GM19452 (cell line): ENCODE measurements at regions not wholly inside any gene's neighbourhood (a gene's known extent, or its start where the extent isn't known, plus 50 kb on each side); places are given as distances from the start of the nearest gene placed in this dataset.
"Not testable (repeated sequence)": the region's sequence is repeated elsewhere in the genome, so short reads cannot be mapped to it uniquely, and the experiment has no call there.

Experiments
- ATAC-seq: cut with Tn5 transposase; IDR thresholded peaks from one replicate; pipeline ENCODE4 v1.9.1; 2021; ENCODE audit not compliant: unreplicated experiment

DNA sequence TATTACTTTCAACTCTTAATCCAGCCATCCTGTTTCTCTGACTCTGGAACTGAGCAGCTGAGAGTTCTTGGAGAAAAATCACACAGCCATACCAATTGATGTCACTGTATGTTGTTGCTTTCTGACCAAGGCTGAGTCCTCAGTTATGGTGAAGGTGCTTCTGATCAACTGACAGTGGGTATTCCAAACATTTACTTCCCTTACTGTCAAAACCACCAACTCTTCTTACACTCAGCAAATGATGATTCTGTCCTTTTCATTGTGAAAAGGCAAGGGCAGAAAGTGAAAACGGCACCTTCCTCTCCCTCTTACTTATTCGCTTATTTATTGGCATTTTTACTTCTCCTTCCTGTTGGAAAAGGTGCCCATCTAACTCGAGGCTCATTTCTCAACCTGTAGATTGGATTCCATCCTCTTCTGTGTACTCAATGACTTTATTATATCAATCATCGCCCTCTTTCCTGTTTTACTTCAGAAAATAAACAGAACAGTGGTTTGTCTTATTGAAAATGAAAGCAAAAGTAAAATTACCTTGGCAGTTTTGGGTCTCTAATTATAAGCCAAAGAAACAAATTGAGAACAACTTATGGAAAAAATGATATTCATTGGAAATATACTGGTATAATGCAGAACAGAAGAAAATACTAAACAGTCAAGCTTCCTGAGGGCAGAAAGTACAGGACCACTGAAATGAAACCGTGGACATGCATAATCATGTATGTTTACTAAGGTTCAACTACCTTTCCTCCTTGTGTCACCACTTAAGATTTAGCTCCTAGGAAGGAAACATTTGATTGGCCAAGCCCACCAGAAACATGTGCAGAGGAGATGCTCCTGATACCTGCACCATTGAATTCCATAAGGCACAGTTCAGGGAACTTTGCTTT is 104.5 kb upstream of the CHD1 start:
- peak; percentile 14 for ATAC-seq

DNA sequence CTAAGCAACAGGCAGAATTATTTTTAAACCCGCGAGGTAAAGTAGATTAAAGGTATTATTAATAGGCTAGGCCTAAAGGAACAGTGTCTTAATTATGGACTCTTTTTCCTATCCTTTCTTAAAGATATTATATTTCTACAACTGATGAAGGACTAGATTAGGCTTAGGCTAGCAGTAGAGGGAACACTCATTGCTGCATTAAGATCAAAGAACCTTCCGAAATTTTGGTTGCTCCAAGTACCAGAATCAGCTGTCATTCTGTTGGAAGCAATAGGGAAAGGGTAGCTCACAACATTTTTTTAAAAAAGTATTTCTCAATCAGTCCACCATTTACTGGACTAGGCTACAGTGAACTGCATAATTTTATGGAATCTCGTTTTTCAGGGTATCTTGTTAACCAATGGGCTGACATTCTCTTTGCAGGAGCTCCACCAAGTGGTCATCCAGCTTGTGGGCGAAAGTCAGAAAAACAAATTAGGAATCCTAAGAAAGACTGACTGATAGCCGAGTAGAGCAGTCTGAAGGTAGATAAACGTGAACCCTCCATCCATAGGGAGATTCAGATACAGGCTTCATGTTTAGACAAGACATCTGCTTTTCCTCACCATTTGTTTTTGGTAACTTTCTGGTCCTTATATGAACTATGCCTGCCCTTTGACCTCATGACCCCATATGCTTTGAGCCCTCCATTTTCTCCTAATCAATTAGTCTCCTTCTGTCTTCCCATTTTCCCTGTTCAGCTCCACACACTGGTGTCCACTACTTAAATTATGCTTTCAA is 103.6 kb upstream of the CHD1 start:
- ATAC-seq: peak; percentile 38

DNA sequence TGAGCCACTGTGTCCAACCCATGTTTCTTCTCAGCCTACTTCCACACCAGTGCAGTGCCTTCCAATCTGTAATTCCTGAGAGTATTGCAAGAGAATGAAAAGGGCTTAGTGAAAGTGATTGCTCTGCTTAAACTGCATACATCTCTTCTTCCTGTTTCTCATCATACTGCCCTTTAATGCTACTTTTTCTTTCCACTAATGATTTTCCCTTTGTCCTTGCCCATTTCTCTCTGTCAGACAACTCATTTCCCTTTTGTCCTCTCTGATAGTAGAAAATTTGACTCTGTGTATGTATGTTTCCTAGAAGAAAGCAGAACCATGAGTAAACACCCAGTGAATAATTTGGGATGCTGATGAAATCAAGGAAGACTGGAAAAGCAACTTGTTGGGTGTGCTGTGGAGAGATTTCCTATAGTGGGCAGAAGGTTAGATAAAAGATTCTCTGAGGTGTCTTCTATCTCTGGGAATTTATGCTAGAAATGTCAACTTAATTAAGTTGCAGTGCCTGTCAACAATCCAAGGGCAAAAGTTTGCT is 102.2 kb upstream of the CHD1 start:
- no peak for ATAC-seq

DNA sequence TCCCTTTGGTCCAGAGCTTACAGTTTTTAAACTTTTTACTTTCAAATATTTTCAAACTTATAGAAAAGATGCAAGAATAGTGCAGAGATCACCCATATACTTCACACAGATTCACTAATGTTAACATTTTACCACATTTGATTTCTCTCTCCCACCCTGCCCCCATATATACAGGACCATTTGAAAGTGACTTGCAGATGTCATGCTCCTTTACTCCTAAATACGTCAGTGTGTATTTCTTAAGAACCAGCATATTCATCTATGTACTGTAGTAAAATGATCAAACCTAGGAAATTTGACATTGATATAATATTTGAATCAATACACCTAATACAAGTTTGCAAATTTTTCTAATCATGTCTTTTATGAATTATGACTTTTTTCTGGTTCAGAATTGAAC is 100.4 kb upstream of the CHD1 start:
- no peak for ATAC-seq

- ATAC-seq: not testable (repeated sequence)
Measured at GRCh38 chr5:99028170-99028569, 99.4 kb upstream of the CHD1 start.

DNA sequence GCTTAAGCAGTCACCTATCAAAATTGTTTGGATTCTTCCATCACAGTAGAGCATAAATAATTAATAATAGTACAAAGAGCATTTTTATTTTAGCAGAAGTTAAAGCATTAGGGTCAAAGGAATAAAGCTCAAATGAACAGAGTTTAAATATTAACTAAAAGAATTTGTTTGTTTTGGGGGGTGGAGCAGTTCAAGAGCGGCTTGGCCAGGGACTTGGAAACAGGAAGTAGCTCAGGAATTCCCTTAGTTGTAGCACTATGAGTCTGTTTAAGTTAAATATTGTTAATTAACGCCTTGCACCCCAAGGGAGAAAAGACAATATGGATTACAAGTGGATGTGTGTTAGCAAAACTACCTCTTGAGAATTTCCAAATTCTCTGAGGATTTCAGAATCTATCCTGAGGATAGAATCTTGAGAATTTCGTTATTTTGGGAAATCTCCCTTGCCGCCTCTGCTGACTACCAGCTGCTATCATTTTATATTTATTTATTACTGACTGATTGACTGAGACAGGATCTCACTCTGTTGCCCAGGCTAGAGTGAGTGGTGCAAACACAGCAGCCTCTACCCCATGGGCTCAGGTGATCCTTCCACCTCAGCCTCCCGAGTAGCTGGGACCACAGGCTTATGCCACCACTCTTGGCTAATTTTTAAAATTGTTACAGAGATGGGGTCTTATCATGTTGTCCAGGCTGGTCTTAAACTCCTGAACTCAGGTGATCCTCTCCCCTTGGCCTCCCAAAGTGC is 96.7 kb upstream of the CHD1 start:
- no peak for ATAC-seq

DNA sequence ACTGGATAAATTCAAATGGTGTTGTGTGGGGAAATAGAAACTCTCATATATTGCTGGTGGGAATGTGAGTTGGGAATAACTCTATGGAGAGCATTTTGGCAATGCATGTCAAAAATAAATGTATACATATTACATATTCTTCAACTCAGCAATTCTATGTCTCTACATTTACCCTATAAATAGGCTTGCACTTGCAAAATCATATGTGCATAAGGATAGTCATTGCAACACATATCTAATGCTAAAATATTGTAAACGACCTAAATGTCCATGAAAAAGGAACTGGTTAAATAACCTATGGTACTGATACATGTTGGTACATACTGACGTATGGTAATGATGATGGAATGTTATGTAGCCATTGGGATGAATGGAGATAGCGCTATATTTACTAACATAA is 94.5 kb upstream of the CHD1 start:
- no peak for ATAC-seq

DNA sequence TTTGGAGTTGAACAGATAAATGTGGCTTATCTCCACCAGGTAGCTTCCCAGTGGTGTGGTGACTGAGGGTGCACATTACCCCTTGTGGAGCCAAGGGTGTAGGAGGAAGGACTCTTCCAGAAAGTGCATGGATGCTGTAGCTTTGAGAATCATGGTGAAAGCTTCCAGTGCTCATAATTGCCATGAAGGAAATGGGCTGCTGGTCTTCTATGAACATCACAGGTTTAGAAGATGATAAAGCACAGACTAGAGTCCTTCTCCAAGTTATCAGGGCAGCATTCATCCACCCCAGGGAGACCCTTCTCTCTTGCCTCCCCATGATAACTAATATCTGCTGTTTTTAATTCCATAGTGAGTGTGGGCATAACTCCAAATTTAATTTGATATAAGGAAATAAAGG is 93.4 kb upstream of the CHD1 start:
- no peak for ATAC-seq

- ATAC-seq: no peak
Measured at GRCh38 chr5:99020698-99021048, 91.9 kb upstream of the CHD1 start.

GRCh38 chr5:99019812-99020697 is 91.2 kb upstream of the CHD1 start:
- peak; percentile 63 for ATAC-seq

DNA sequence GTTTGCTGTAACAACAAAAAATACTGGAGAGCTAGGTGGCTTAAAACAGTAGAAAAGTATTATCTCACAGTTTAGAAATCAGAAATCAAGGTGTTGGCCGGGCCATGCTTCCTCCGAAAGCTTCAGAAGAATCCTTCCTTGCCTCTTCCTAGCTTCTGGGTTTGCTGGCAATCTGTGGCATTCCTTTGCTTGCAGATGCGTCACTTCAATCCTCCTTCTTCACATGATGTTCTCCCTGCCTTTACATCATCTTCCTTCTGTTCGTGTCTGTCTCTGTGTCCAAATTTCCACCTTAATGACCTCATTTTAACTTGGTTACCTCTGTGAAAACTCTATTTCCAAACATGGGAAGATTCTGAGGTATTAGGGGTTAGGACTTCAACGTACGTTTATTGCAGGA is 90.4 kb upstream of the CHD1 start:
- no peak for ATAC-seq

- no peak for ATAC-seq
Measured at GRCh38 chr5:99010294-99010693, 81.5 kb upstream of the CHD1 start.

DNA sequence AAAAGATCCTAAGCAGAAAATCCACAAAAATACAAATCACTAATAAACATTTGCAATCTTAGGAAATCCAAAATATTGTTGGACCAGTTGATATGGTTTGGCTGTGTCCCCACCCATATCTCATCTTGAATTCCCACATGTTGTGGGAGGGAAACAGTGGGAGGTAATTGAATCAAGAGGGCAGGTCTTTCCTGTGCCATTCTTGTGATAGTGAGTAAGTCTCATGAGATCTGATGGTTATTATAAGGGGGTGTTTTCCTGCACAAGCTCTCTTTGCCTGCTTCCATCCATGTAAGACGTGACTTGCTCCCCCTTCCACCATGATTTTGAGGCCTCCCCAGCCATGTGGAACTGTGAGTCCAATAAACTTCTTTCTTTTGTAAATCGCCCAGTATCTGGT is 79.2 kb upstream of the CHD1 start:
- ATAC-seq: not testable (repeated sequence)

DNA sequence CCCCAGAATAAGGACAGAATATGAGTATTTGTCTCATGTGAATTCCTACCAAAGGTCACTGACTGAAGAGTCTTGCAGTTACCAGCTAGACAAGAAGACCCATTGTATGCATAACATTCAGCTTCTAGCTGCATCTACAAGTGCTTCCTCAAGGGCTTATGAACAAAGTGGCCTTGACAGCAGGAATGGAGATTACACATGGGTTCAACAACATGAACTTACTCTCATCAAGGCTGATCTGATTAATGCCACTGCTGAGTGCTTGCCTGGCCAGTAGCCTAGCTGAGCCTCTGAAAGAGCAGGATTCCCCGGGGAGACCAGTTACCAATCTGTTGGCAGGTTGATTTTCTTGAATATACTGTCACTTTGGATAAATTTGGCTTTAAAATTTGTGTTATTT is 76.7 kb upstream of the CHD1 start:
- ATAC-seq: peak; percentile 3

DNA sequence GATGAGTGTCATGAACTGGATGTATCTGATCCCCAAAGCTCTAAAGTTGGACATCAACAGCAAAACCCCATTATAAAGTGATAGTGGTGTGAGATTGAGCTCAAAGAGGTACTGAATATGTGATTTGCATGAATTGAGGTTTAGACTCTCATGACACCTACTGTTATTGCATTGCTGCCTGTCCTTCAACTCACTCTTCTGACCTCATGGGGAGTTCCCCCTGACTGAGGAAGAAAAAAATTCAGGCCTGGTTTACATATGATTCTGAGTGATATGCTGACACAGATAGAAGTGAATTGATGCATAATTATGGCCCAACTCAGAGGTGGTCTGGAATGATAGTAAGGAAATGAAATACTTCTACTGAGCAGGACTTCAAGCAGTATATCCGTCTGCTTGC is 76.2 kb upstream of the CHD1 start:
- peak; percentile 100 for ATAC-seq

DNA sequence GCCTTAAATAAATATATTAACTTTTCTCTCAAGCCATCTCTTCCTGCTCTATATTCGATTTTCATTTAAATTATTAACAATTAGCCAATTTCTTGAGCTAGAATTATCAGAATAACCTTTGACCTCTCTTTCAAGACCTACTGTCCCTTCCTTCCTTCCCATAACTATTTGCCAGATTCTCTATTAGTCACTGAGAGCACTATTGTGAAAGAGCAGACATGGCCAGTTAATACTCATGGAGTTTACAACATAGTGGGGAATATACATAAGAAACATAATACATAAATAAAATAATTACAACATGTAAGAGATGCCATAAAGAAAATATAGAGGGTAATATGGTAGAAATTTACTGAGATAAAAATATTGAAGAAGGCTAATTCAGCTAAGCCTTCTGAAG is 72.1 kb upstream of the CHD1 start:
- ATAC-seq: no peak

GRCh38 chr5:99000221-99000620 is 71.4 kb upstream of the CHD1 start:
- ATAC-seq: no peak

- ATAC-seq: no peak
Measured at GRCh38 chr5:98999631-99000030, 70.8 kb upstream of the CHD1 start.

DNA sequence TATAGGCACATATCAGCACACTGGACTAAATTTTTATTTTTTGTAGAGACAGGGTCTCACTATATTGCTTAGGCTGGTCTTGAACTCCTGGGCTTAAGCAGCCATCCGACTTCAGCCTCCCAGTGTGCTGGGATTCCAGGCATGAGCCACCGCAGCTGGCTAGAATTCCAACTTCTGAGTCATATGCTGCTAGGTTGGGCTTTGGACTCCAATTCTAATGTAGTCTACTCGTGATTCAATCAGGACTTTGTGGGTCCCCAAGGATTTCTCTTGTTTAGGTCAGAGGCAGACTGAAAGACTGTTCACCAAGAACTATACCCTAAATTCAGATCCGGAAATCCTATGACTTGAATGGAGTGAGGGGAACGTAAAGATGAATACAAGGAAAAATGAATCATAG is 68.2 kb upstream of the CHD1 start:
- no peak for ATAC-seq

DNA sequence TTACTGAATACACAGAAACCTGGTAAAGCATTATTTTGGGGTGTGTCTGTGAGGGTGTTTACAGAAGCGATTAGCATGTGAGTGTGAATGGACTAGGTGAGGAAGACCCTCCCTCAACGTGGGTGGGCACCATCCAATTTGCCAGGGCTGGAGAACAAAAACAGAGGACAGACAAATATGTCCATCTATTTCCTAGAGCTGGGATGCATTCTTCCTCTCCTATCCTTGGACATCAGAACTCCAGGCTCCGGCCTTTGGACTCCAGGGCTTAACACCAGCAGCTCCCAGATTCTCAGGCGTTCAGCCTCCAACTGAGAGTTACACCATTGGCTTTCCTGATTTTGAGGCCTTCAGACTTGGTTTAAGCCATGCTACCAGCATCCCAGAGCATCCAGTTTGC is 65.8 kb upstream of the CHD1 start:
- ATAC-seq: no peak
